Liver (tissue), 8 donors: ENCODE measurements at regions not wholly inside any gene's neighbourhood (a gene's known extent, or its start where the extent isn't known, plus 50 kb on each side); places are given as distances from the start of the nearest gene placed in this dataset.

ENCODE experiments used
- DNase-seq: peaks from one replicate; pipeline ENCODE4 v3.0.0-alpha.2; 2017; ENCODE audit warnings: low spot score
- H3K27ac ChIP-seq, 2 donors: one replicate each; pipeline ENCODE4 v1.7.0; 2013; ENCODE audit warnings: inconsistent platforms in 2 of 2, low read length in 2 of 2, control low read depth in 1 of 2, low read depth in 1 of 2, mild to moderate bottlenecking in 1 of 2
- H3K27me3 ChIP-seq, 4 donors: one replicate each; pipeline versions ENCODE4 v1.6.1 to v1.7.0; 2013; ENCODE audit warnings: low read length in 3 of 4, inconsistent platforms in 1 of 4, mild to moderate bottlenecking in 1 of 4, moderate library complexity in 1 of 4; ENCODE audit not compliant: control insufficient read depth in 4 of 4, insufficient read depth in 4 of 4
- H3K36me3 ChIP-seq, 4 donors: one replicate each; pipeline versions ENCODE4 v1.6.1 to v1.7.0; 2013; ENCODE audit warnings: low read length in 3 of 4, mild to moderate bottlenecking in 3 of 4, low read depth in 1 of 4, moderate library complexity in 1 of 4; ENCODE audit not compliant: control insufficient read depth in 4 of 4, insufficient read depth in 3 of 4
- H3K4me1 ChIP-seq, 4 donors: one replicate each; pipeline versions ENCODE4 v1.6.1 to v1.7.0; 2013; ENCODE audit warnings: low read length in 3 of 4, mild to moderate bottlenecking in 3 of 4, moderate library complexity in 1 of 4; ENCODE audit not compliant: control insufficient read depth in 4 of 4, insufficient read depth in 4 of 4
- H3K4me3 ChIP-seq, 3 donors: one replicate each; pipeline versions ENCODE4 v1.6.1 to v1.7.0; 2013; ENCODE audit warnings: low read length in 3 of 3, control low read depth in 1 of 3, low read depth in 1 of 3, mild to moderate bottlenecking in 1 of 3
- H3K9ac ChIP-seq, 2 donors: one replicate each; pipeline ENCODE4 v1.7.0; 2013; ENCODE audit warnings: low read length in 2 of 2, mild to moderate bottlenecking in 2 of 2, moderate library complexity in 2 of 2, control low read depth in 1 of 2, low read depth in 1 of 2
- H3K9me3 ChIP-seq, 4 donors: one replicate each; pipeline versions ENCODE4 v1.6.1 to v1.7.0; 2013; ENCODE audit warnings: low read length in 3 of 4; ENCODE audit not compliant: control insufficient read depth in 4 of 4
- FOXA1 ChIP-seq: IDR thresholded peaks from 2 replicates; pipeline ENCODE4 v1.6.1; 2016; ENCODE audit warnings: antibody characterized with exemption
- HNF4A ChIP-seq, 2 donors: conservative IDR thresholded peaks; 2 replicates each; pipeline ENCODE4 v1.6.1; 2016; ENCODE audit warnings: antibody characterized with exemption in 2 of 2, mild to moderate bottlenecking in 2 of 2
- HNF4G ChIP-seq: IDR thresholded peaks from 2 replicates; pipeline ENCODE4 v1.6.1; 2016; ENCODE audit warnings: antibody characterized with exemption
- JUND ChIP-seq, 2 donors: IDR thresholded peaks; 2 replicates each; pipeline ENCODE4 v1.6.1; 2016; ENCODE audit warnings: antibody characterized with exemption in 2 of 2
- NR2F2 ChIP-seq: IDR thresholded peaks from 2 replicates; pipeline ENCODE4 v1.6.1; 2016; ENCODE audit warnings: antibody characterized with exemption
- RAD21 ChIP-seq, 2 donors: IDR thresholded peaks; 2 replicates each; pipeline ENCODE4 v1.6.1; 2016; ENCODE audit warnings: antibody characterized with exemption in 2 of 2, mild to moderate bottlenecking in 2 of 2
- RXRA ChIP-seq, 2 donors: IDR thresholded peaks; 2 replicates each; pipeline ENCODE4 v1.6.1; 2017 to 2018; ENCODE audit warnings: antibody characterized with exemption in 2 of 2, mild to moderate bottlenecking in 1 of 2
- SP1 ChIP-seq: IDR thresholded peaks from 2 replicates; pipeline ENCODE4 v1.6.1; 2018; ENCODE audit warnings: antibody characterized with exemption, mild to moderate bottlenecking
- TAF1 ChIP-seq: conservative IDR thresholded peaks from 2 replicates; pipeline ENCODE4 v1.6.1; 2016; ENCODE audit warnings: antibody characterized with exemption, mild to moderate bottlenecking
- YY1 ChIP-seq: IDR thresholded peaks from 2 replicates; pipeline ENCODE4 v1.6.1; 2016; ENCODE audit warnings: antibody characterized with exemption, mild to moderate bottlenecking
- WGBS: extraction: QIAGEN DNeasy Blood & Tissue Kit; methylation state at CpG from one replicate; pipeline ENCODE4 v1.1.7; 2013; 5-methylcytosine and 5-hydroxymethylcytosine counted together
- TF ChIP-seq, protein P1 (sequence below): fragments of 150-350 bp; IDR thresholded peaks from 2 replicates; pipeline ENCODE4 v1.5.1; 2017; ENCODE audit warnings: improper control_type of control experiment, low read depth, low read length; ENCODE audit not compliant: missing input control
- TF ChIP-seq, protein P2 (sequence below): IDR thresholded peaks from 2 replicates; pipeline ENCODE4 v1.6.1; 2016; ENCODE audit warnings: antibody characterized with exemption, mild to moderate bottlenecking
- TF ChIP-seq, protein P3 (sequence below): IDR thresholded peaks from 2 replicates; pipeline ENCODE4 v1.6.1; 2016; ENCODE audit warnings: antibody characterized with exemption
- TF ChIP-seq, protein P4 (sequence below): IDR thresholded peaks from 2 replicates; pipeline ENCODE4 v1.6.1; 2016; ENCODE audit warnings: antibody characterized with exemption
- donor health status: healthy.
- donor health status: healthy.
- donor health status: healthy.
- donor health status: healthy.
- donor health status: healthy.

GRCh38 chr3:193190146-193190786 is 50.8 kb upstream of the PLAAT1 start:
- H3K9me3 ChIP-seq: no peaks in the 10 kb centered on the region
- H3K4me3 ChIP-seq: no peak overlapping the region
- H3K36me3 ChIP-seq: no peaks in the 10 kb centered on the region
- H3K27ac ChIP-seq: no peak overlapping the region
- no peaks in the 10 kb centered on the region for H3K27me3 ChIP-seq
- no peak for TF ChIP-seq YY1
- no peak for TF ChIP-seq RXRA (IDR thresholded peaks at IDR 0.05)
- no peak for TF ChIP-seq FOXA1
- TF ChIP-seq, protein P1, sequence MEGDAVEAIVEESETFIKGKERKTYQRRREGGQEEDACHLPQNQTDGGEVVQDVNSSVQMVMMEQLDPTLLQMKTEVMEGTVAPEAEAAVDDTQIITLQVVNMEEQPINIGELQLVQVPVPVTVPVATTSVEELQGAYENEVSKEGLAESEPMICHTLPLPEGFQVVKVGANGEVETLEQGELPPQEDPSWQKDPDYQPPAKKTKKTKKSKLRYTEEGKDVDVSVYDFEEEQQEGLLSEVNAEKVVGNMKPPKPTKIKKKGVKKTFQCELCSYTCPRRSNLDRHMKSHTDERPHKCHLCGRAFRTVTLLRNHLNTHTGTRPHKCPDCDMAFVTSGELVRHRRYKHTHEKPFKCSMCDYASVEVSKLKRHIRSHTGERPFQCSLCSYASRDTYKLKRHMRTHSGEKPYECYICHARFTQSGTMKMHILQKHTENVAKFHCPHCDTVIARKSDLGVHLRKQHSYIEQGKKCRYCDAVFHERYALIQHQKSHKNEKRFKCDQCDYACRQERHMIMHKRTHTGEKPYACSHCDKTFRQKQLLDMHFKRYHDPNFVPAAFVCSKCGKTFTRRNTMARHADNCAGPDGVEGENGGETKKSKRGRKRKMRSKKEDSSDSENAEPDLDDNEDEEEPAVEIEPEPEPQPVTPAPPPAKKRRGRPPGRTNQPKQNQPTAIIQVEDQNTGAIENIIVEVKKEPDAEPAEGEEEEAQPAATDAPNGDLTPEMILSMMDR: peak; percentile 27
- no peak for TF ChIP-seq JUND (IDR thresholded peaks at IDR 0.05)
- TF ChIP-seq HNF4G: no peak
- TF ChIP-seq, protein P2, sequence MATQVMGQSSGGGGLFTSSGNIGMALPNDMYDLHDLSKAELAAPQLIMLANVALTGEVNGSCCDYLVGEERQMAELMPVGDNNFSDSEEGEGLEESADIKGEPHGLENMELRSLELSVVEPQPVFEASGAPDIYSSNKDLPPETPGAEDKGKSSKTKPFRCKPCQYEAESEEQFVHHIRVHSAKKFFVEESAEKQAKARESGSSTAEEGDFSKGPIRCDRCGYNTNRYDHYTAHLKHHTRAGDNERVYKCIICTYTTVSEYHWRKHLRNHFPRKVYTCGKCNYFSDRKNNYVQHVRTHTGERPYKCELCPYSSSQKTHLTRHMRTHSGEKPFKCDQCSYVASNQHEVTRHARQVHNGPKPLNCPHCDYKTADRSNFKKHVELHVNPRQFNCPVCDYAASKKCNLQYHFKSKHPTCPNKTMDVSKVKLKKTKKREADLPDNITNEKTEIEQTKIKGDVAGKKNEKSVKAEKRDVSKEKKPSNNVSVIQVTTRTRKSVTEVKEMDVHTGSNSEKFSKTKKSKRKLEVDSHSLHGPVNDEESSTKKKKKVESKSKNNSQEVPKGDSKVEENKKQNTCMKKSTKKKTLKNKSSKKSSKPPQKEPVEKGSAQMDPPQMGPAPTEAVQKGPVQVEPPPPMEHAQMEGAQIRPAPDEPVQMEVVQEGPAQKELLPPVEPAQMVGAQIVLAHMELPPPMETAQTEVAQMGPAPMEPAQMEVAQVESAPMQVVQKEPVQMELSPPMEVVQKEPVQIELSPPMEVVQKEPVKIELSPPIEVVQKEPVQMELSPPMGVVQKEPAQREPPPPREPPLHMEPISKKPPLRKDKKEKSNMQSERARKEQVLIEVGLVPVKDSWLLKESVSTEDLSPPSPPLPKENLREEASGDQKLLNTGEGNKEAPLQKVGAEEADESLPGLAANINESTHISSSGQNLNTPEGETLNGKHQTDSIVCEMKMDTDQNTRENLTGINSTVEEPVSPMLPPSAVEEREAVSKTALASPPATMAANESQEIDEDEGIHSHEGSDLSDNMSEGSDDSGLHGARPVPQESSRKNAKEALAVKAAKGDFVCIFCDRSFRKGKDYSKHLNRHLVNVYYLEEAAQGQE: no peak
- TF ChIP-seq, protein P3, sequence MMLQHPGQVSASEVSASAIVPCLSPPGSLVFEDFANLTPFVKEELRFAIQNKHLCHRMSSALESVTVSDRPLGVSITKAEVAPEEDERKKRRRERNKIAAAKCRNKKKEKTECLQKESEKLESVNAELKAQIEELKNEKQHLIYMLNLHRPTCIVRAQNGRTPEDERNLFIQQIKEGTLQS: no peak
- no peak for TF ChIP-seq NR2F2
- no peak for TF ChIP-seq TAF1
- TF ChIP-seq SP1: no peak
- no peak for TF ChIP-seq HNF4A (conservative IDR thresholded peaks at IDR 0.05)
- TF ChIP-seq, protein P4, sequence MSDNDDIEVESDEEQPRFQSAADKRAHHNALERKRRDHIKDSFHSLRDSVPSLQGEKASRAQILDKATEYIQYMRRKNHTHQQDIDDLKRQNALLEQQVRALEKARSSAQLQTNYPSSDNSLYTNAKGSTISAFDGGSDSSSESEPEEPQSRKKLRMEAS: no peak
- TF ChIP-seq RAD21 (IDR thresholded peaks at IDR 0.05): peak; percentile 56 to 74
- DNase-seq: no peak
- WGBS: 45% methylated on average over 2 of the region's 2 CpGs
- H3K9ac ChIP-seq: no peak overlapping the region
- H3K4me1 ChIP-seq: no peaks in the 10 kb centered on the region
